ENCODE measurements at regions not wholly inside any gene's neighbourhood (a gene's known extent, or its start where the extent isn't known, plus 50 kb on each side); places are given as distances from the start of the nearest gene placed in this dataset.

GRCh38 chrX:1835056-1835455 is 220.2 kb downstream of the ASMT start:
- TF ChIP-seq CTCF (IDR thresholded peaks at IDR 0.05) (no peak), POLR2AphosphoS5 (IDR thresholded peaks at IDR 0.05) (no peak), EP300 (IDR thresholded peaks at IDR 0.05) (no peak)
